H1 (cell line): ENCODE measurements at regions not wholly inside any gene's neighbourhood (a gene's known extent, or its start where the extent isn't known, plus 50 kb on each side); places are given as distances from the start of the nearest gene placed in this dataset.

Experiments
- CTCF ChIA-PET: fragments of 300-600 bp; sonication (Branson Sonifier 250); formaldehyde crosslinking; loops from one replicate; lab custom pipeline; 2021; ENCODE audit not compliant: partially characterized antibody; lab: Charles Lee
- POLR2A ChIA-PET: fragments of 300-600 bp; sonication (Branson Sonifier 250); formaldehyde crosslinking; loops from one replicate; lab custom pipeline; 2021; ENCODE audit warnings: inconsistent platforms; ENCODE audit not compliant: partially characterized antibody; lab: Charles Lee
- DNase-seq, 2 experiments: peaks; one replicate each; pipeline versions ENCODE4 v3.0.0 to v3.0.0-alpha.2; 2010 to 2022; ENCODE audit warnings: low spot score in 2 of 2, low read depth in 1 of 2, mixed read lengths in 1 of 2
- FAIRE-seq: peaks from 2 replicates; lab custom pipeline; 2011; peaks lifted over from hg19 to GRCh38; lab: Jason Lieb, UNC
- H2AFZ ChIP-seq: 2 replicates; pipeline ENCODE4 v1.8.1; 2012; ENCODE audit warnings: low read length, inconsistent platforms
- H2AK5ac ChIP-seq: 2 replicates; pipeline ENCODE4 v1.6.1; 2013; ENCODE audit warnings: low read depth, low read length
- H2BK120ac ChIP-seq: replicated peaks from 2 replicates; pipeline ENCODE3; 2013; ENCODE audit warnings: low read depth, low read length, inconsistent platforms
- H2BK12ac ChIP-seq: 2 replicates; pipeline ENCODE4 v1.6.1; 2013; ENCODE audit warnings: low read depth, low read length
- H2BK15ac ChIP-seq: 2 replicates; pipeline ENCODE4 v1.6.1; 2013; ENCODE audit warnings: low read length
- H2BK20ac ChIP-seq: 2 replicates; pipeline ENCODE4 v1.6.1; 2013; ENCODE audit warnings: low read length
- H2BK5ac ChIP-seq: 2 replicates; pipeline ENCODE4 v1.6.1; 2013; ENCODE audit warnings: low read depth, low read length
- H3K14ac ChIP-seq: 2 replicates; pipeline ENCODE4 v1.6.1; 2013; ENCODE audit warnings: inconsistent platforms; ENCODE audit not compliant: insufficient read length
- H3K18ac ChIP-seq: 2 replicates; pipeline ENCODE4 v1.6.1; 2013; ENCODE audit warnings: low read length; ENCODE audit errors: extremely low read depth
- H3K23ac ChIP-seq: 2 replicates; pipeline ENCODE4 v1.6.1; 2013; ENCODE audit warnings: inconsistent platforms; ENCODE audit not compliant: insufficient read length
- H3K23me2 ChIP-seq: 2 replicates; pipeline ENCODE4 v1.6.1; 2013; ENCODE audit warnings: low read depth, low read length
- H3K27ac ChIP-seq: 2 replicates; pipeline ENCODE4 v1.6.1; 2011; ENCODE audit warnings: low read depth, low read length, inconsistent platforms
- H3K27me3 ChIP-seq, 4 experiments: replicated peaks in 1 of 4; 1 replicate in 1 of 4; 2 replicates in 3 of 4; pipeline versions ENCODE4 v1.6.1 to v1.8.1; 2011 to 2013; ENCODE audit warnings: low read length in 3 of 4, mild to moderate bottlenecking in 3 of 4, inconsistent platforms in 2 of 4, mixed read lengths in 2 of 4, moderate library complexity in 1 of 4; ENCODE audit not compliant: control insufficient read depth in 3 of 4, insufficient read depth in 3 of 4; ENCODE audit errors: extremely low read depth in 1 of 4
- H3K36me3 ChIP-seq, 4 experiments: 2 replicates each; pipeline versions ENCODE4 v1.6.1 to v1.8.1; 2011 to 2013; ENCODE audit warnings: mild to moderate bottlenecking in 4 of 4, low read length in 3 of 4, moderate library complexity in 2 of 4, control low read depth in 1 of 4, inconsistent platforms in 1 of 4; ENCODE audit not compliant: insufficient read depth in 4 of 4, control insufficient read depth in 2 of 4
- H3K4ac ChIP-seq: replicated peaks from 2 replicates; pipeline ENCODE3; 2013; ENCODE audit warnings: low read length, low read depth, mixed read lengths, inconsistent platforms; ENCODE audit not compliant: insufficient read length
- H3K4me1 ChIP-seq, 4 experiments: replicated peaks in 1 of 4; 1 replicate in 1 of 4; 2 replicates in 3 of 4; pipeline versions ENCODE4 v1.6.1 to v1.8.1; 2011 to 2013; ENCODE audit warnings: low read length in 3 of 4, inconsistent platforms in 2 of 4, mixed read lengths in 1 of 4; ENCODE audit not compliant: insufficient read depth in 4 of 4, control insufficient read depth in 3 of 4
- H3K4me2 ChIP-seq, 2 experiments: 2 replicates each; pipeline versions ENCODE4 v1.6.1 to v1.8.1; 2011 to 2013; ENCODE audit warnings: low read depth in 2 of 2, low read length in 2 of 2, control low read depth in 1 of 2, inconsistent platforms in 1 of 2, mild to moderate bottlenecking in 1 of 2; ENCODE audit not compliant: insufficient read depth in 1 of 2
- H3K4me3 ChIP-seq, 4 experiments: fragments of 200-600, 300-600 bp in 1 of 4; sonication (generic), shearing (Covaris generic), sonication (Bioruptor Twin) in 1 of 4; 2 replicates each; pipeline versions ENCODE4 v1.5.1 to v1.8.1; 2011 to 2016; ENCODE audit warnings: low read length in 4 of 4, low read depth in 3 of 4, control low read depth in 2 of 4, inconsistent platforms in 2 of 4, mild to moderate bottlenecking in 2 of 4, mixed read lengths in 1 of 4, moderate library complexity in 1 of 4; ENCODE audit not compliant: insufficient read depth in 2 of 4; ENCODE audit errors: extremely low read depth in 1 of 4
- H3K56ac ChIP-seq: replicated peaks from 2 replicates; pipeline ENCODE3; 2013; ENCODE audit warnings: low read depth, mild to moderate bottlenecking, mixed read lengths, low read length, inconsistent platforms; ENCODE audit not compliant: insufficient read length
- H3K79me1 ChIP-seq: 2 replicates; pipeline ENCODE4 v1.6.1; 2013; ENCODE audit warnings: low read depth, low read length, control low read depth
- H3K79me2 ChIP-seq, 2 experiments: 2 replicates each; pipeline versions ENCODE4 v1.6.1 to v1.8.1; 2012 to 2013; ENCODE audit warnings: low read length in 2 of 2, mild to moderate bottlenecking in 2 of 2, inconsistent platforms in 1 of 2; ENCODE audit not compliant: insufficient read depth in 2 of 2, control insufficient read depth in 1 of 2
- H3K9ac ChIP-seq, 4 experiments: replicated peaks in 1 of 4; 1 replicate in 1 of 4; 2 replicates in 3 of 4; pipeline versions ENCODE4 v1.6.1 to v1.8.1; 2011 to 2013; ENCODE audit warnings: low read depth in 3 of 4, low read length in 3 of 4, control low read depth in 2 of 4, mild to moderate bottlenecking in 2 of 4, moderate library complexity in 2 of 4, inconsistent platforms in 1 of 4; ENCODE audit errors: extremely low read depth in 1 of 4
- H3K9me3 ChIP-seq, 2 experiments: 2 replicates each; pipeline versions ENCODE4 v1.6.1 to v1.8.1; 2012 to 2013; ENCODE audit warnings: mild to moderate bottlenecking in 2 of 2, moderate library complexity in 2 of 2, control low read depth in 1 of 2, inconsistent platforms in 1 of 2, low read depth in 1 of 2, low read length in 1 of 2, mixed read lengths in 1 of 2; ENCODE audit not compliant: insufficient read depth in 2 of 2
- H4K20me1 ChIP-seq, 2 experiments: replicated peaks in 1 of 2; 2 replicates each; pipeline versions ENCODE3 to v1.8.1; 2011 to 2013; ENCODE audit warnings: inconsistent platforms in 2 of 2, low read length in 2 of 2, mild to moderate bottlenecking in 1 of 2; ENCODE audit not compliant: insufficient read depth in 2 of 2, control insufficient read depth in 1 of 2
- H4K5ac ChIP-seq: 2 replicates; pipeline ENCODE4 v1.6.1; 2013; ENCODE audit warnings: low read length, low read depth, mixed read lengths, inconsistent platforms; ENCODE audit not compliant: insufficient read length
- H4K8ac ChIP-seq: 2 replicates; pipeline ENCODE4 v1.8.0; 2013; ENCODE audit warnings: mild to moderate bottlenecking, moderate library complexity, low read length, inconsistent platforms; ENCODE audit not compliant: insufficient read depth; ENCODE audit errors: extremely low read depth
- H4K91ac ChIP-seq: replicated peaks from 2 replicates; pipeline ENCODE3; 2013; ENCODE audit warnings: low read length, mixed read lengths, inconsistent platforms; ENCODE audit not compliant: insufficient read length
- CBX8 ChIP-seq: fragments of 300-800, 300-1000 bp; sonication (generic); IDR thresholded peaks from 2 replicates; pipeline ENCODE4 v1.7.1; 2016; ENCODE audit warnings: low read depth, low read length, borderline replicate concordance
- TEAD4 ChIP-seq: IDR thresholded peaks from 2 replicates; pipeline ENCODE4 v1.6.1; 2012; ENCODE audit warnings: low read depth, low read length, inconsistent platforms, mixed read lengths
- WGBS, 2 experiments: shearing (Covaris generic) in 1 of 2; methylation state at CpG; one replicate each; pipeline versions ENCODE4 v1.1.6 to v1.1.7; 2013 to 2015; ENCODE audit warnings: low lambda C conversion rate in 2 of 2, mixed read lengths in 2 of 2, inconsistent platforms in 1 of 2, low coverage in 1 of 2, missing lambda C conversion rate in 1 of 2; ENCODE audit not compliant: insufficient replicate concordance in 2 of 2, insufficient coverage in 1 of 2, insufficient read length in 1 of 2; ENCODE audit errors: extremely low coverage in 1 of 2, missing lambda C conversion rate in 1 of 2; 5-methylcytosine and 5-hydroxymethylcytosine counted together

DNA sequence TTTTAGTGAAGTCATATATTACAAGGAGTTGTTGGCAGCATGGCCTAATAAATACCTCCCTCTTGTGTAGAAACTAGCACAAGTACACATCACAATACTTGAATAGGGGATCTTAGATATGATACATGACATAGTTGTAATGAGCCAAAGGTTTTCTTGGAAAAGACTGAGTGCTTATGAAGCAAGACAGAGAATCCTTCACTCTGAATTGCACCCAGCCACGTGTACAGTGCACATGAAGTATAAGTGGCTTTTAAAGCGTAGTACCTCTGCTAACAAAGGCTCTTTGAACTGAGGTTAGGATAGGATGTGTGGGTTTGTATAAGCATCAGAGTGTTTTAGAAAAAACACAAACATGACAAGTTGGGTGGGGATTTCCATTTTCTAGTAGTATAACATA, 145.5 kb upstream of the STMND1 start:
- POLR2A ChIA-PET, result no interaction called here
- CTCF ChIA-PET, result interaction anchor here (1.4 kb wide), 1 partner anchor 11 kb away, joined by 4 read pairs; no protein-coding TSS in a partner anchor
- H2BK12ac ChIP-seq, result no peak overlapping the region
- H3K23ac ChIP-seq, result no peak overlapping the region
- no peaks in the 10 kb centered on the region for H3K23me2 ChIP-seq
- no peak overlapping the region for H3K56ac ChIP-seq
- H4K5ac ChIP-seq, result no peak overlapping the region
- no peak overlapping the region for H4K91ac ChIP-seq
- H2BK120ac ChIP-seq, result no peak overlapping the region
- H2BK20ac ChIP-seq, result no peak overlapping the region
- no peak overlapping the region for H2AFZ ChIP-seq
- no peak overlapping the region for H3K4ac ChIP-seq
- no peak overlapping the region for H2BK15ac ChIP-seq
- no peak overlapping the region for H4K8ac ChIP-seq
- no peaks in the 10 kb centered on the region for H3K79me1 ChIP-seq
- H3K4me2 ChIP-seq, result no peak overlapping the region
- no peak overlapping the region for H3K27ac ChIP-seq
- no peak overlapping the region for H2BK5ac ChIP-seq
- H3K14ac ChIP-seq, result no peak overlapping the region
- H3K9ac ChIP-seq, result no peak overlapping the region
- FAIRE-seq, result no peak
- WGBS, 2 experiments, result 79% methylated on average over 2 of the region's 2 CpGs; no CpG with 5 or more reads in 1 of the 2 experiments
- H3K9me3 ChIP-seq, result no peaks in the 10 kb centered on the region
- H3K36me3 ChIP-seq, result no peaks in the 10 kb centered on the region
- H3K27me3 ChIP-seq, result no peaks in the 10 kb centered on the region
- H4K20me1 ChIP-seq, result no peaks in the 10 kb centered on the region
- H3K79me2 ChIP-seq, result no peaks in the 10 kb centered on the region
- no peaks in the 10 kb centered on the region for H3K4me1 ChIP-seq
- no peak overlapping the region for H2AK5ac ChIP-seq
- no peak overlapping the region for H3K4me3 ChIP-seq
- H3K18ac ChIP-seq, result no peak overlapping the region
- DNase-seq, result no peak
- TF ChIP-seq TEAD4, result no peak
- no peak for TF ChIP-seq CBX8
